HG02759 (cell line): ENCODE measurements at regions not wholly inside any gene's neighbourhood (a gene's known extent, or its start where the extent isn't known, plus 50 kb on each side); places are given as distances from the start of the nearest gene placed in this dataset.
"Not testable (repeated sequence)": the region's sequence is repeated elsewhere in the genome, so short reads cannot be mapped to it uniquely, and the experiment has no call there.

Experiments used
- ATAC-seq: cut with Tn5 transposase; IDR thresholded peaks from one replicate; pipeline ENCODE4 v1.9.1; 2021; ENCODE audit warnings: mild to moderate bottlenecking, moderate library complexity; ENCODE audit not compliant: unreplicated experiment

DNA sequence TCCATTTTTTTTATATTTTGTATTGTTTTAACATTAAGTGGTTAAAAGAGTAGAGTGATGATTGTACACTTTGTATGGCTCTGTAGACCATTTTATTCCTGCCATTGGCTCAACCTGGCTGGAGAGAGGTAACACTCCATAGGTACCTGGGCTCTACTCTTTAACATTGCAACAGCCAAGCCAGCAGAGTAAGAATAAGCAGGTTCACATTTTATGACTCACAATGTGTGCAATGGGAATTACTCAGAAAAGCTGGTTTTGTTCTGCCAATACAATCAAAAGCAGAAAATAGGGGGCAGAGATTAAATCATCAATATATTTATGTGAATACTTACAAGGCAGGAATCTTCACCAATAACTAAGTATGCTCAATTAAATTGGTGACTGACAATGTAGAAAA lies 1324.0 kb downstream of the AMY1C start:
- no peak for ATAC-seq

DNA sequence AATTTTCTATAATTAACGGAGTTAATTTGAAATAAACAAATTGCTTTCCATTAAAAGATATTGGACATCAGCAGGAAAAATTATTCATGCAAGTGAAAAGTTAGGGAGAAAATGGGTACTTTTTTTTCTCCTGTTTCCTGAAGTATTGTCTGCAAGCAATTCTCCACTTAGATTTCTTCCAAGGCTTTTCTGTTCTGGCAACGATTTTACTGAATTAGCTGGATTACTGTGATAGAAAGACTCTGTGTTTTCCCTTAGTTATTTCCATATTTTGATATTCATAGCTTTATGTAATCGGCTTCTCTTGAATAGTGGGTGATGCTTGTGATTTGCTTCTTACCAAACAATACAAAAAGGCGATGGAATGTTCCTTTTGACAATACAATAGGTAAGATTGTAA lies 1333.9 kb downstream of the AMY1C start:
- no peak for ATAC-seq

DNA sequence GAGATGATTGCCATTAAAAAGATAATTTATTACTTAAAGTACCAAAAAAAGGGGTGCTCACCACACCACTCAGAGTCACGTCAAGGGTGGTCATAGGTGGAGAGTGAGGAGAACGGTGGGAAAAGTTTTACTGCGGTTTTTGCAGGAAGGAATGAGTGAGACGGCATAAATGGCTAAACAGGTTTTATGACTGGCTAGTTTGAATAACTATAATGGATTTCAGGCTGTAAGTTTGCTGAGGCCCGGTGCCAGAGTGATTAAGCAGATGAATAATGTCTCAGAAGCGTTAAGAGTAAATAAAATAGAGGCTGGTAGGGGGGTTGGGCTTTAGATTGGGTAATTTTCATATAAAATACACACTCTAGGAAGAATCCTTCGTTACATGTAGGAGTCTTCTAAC lies 1337.8 kb downstream of the AMY1C start:
- no peak for ATAC-seq

- no peak for ATAC-seq
Observed at GRCh38 chr1:105088166-105088565, 1338.5 kb downstream of the AMY1C start.

DNA sequence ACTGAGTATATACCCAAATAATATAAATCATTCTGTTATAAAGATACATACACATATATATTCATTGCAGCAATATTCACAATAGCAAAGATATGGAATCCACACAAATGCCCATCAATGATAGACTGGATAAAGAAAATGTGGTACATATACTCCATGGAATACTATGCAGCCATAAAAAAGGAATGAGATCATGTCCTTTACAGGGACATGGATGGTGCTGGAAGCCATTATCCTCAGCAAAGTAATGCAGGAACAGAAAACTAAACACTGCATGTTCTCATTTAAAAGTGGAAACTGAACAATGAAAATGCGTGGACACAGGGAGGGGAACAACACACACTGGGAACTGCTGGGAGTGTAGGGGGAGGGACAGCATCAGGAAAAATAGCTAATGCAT lies 1344.2 kb downstream of the AMY1C start:
- ATAC-seq, result not testable (repeated sequence)

DNA sequence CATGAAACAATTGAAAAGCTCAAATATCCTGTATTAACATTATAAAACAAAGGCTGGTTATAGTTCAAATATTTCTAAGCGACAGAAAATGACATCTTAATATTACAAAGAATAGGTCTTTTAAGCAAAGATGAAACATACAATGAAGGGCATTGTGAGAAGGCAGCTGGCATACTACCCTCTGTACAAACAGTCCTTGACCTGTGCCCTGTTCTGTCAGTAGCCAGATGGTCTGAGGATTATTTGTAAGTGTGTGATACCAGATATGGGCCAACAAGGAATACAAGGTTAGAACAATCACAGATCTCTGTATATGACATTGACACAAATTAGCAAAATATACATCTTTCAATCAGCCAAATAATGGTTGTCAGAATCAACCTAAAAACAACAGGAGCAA lies 1350.4 kb downstream of the AMY1C start:
- no peak for ATAC-seq

- ATAC-seq, result no peak
Observed at GRCh38 chr1:105101261-105101660, 1351.6 kb downstream of the AMY1C start.

DNA sequence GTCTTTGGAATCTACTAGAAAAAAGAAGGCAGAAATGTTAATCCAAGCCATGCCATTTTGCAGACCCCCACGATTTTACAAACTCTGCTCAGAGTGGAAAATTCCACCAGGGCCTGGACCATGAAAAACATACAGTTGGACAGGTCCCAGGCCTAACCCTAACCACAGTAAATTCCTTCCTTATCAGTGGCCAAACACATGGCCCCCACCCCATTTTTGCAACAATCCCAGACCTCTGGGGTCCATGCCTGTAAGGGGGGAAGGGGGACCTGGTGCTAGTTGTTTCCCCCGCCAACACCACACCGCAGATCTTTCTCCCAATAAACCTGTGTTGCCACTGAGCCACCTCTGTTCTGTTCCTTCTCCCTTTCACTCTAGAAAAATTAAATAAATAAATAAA lies 1352.7 kb downstream of the AMY1C start:
- ATAC-seq, result no peak

GRCh38 chr1:105122041-105122440 lies 1372.3 kb downstream of the AMY1C start:
- no peak for ATAC-seq

DNA sequence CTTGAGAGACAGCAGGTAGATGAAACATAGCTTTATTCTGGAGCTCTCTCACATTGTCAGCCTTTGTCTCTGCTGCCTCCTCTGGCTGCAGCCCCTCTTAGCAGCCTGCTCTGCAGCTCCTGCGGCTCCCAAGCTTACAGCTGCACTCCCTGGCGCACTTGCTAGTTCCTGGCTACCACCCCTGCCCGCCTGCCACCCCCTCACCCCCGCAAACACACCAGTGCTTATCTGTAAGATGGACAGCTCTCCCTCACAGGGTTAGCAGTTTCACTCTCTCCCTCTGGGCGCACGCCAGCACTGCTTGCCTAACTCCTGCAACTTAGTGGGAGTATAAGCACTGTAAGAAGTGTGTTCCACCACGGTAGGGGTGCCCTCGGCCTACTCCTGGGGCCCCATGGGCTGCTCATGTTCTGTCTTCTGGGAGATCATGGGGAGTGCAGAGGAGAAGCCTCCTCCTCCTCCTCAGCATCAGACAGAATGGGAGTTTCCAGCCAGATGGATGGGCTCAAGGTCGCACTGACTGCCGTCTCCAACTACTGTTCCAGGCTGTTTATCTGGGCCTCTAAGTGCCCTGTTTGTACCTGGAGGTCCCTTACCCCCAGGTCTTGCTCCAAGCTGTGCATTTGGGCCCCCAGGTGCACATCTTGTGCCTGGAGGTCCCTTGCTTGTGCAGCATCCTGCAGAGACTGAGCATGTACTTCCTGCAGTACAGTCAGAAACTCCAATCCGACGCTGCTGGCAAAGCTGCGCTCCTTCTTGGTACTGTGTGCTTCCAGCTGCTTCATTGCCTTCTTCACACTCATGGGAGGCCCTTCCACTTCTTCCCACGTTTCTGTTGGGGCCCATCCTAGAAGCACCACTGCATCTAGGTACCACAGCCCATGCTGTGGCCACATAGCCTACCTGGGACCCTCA lies 1388.1 kb downstream of the AMY1C start:
- ATAC-seq, result peak; percentile 75

GRCh38 chr1:105138458-105138893 lies 1388.8 kb downstream of the AMY1C start:
- ATAC-seq, result no peak

GRCh38 chr1:105172788-105173187 lies 1423.1 kb downstream of the AMY1C start:
- no peak for ATAC-seq

GRCh38 chr1:105180789-105181188 lies 1431.1 kb downstream of the AMY1C start:
- no peak for ATAC-seq

GRCh38 chr1:105204836-105205371 lies 1455.2 kb downstream of the AMY1C start:
- no peak for ATAC-seq

GRCh38 chr1:105208581-105208980 lies 1458.9 kb downstream of the AMY1C start:
- no peak for ATAC-seq

DNA sequence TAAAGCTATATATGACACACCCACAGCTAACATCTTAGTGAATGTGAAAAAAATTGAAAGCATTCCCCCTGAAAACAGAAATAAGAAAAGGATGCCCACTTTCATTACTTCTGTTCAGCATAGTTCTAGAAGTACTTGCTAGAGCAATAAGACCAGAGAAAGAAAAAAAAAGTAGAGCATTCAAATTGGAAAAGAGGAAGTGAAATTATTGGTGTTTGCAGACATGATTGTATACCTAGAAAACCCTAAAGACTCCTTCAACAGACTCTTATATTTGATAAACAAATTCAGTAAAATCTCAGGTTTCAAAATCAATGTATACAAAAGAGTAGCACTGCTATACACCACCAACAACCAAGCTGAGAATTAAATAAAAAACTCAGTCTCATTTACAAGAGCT lies 1461.0 kb downstream of the AMY1C start:
- no peak for ATAC-seq

- ATAC-seq, result no peak
Observed at GRCh38 chr1:105231378-105231777, 1481.7 kb downstream of the AMY1C start.

- ATAC-seq, result no peak
Observed at GRCh38 chr1:105243411-105243810, 1493.7 kb downstream of the AMY1C start.

GRCh38 chr1:105243969-105244368 lies 1494.3 kb downstream of the AMY1C start:
- ATAC-seq, result no peak

DNA sequence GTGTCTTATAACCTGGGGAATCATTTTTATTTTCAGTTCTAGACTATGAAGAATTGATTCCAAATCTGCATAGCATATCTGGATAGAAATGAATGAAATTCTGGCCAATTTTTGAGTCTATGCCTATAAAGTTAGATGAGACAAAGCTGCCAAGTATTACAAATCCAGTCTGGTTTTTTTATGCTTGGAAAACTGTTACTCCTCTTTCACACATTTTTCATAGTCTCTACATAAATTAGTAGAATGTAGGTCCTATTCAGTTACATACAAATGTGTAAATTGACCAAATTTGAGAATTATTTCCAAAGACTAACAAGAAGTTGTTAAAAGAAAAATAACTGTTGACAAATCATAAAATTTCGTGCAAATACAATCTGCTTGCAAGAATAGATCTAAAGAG lies 1505.2 kb downstream of the AMY1C start:
- no peak for ATAC-seq

DNA sequence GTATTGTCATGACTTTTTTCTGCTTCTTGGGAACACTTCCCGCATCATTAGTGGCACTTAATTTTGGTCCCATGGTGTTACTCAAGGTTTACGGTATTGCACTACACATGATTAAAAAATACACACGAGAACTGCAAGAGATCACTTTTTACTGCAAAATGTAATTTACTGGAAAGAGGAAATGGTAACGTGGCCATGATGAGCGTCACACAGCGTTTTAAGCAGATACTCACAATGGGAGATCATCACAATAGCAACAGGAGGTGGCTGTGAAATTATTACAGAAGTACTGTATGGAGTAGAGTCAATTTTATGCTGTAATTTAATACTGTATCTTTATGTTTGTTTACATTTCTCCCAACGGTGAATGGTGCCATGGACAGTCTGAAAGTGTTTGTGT lies 1510.3 kb downstream of the AMY1C start:
- no peak for ATAC-seq

DNA sequence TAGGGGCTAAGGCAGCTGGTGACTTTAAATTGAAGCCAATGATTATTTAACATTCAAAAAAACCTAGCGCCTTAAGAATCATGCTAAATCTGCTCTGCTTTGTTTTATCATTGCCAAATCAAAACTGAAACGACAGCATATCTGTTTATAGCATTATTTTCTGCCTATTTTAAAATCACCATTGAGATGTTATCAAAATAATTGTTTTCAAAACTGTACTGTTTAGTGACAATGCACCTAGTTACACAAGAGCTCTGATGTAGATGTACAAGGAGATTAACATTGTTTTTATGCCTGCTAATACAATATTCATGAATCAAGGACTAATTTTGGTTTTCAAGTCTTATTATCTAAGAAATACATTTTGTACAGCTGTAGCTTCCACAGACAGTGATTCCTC lies 1521.3 kb downstream of the AMY1C start:
- ATAC-seq, result no peak
